NCI-H187 treated with DMSO at 0.1 percent for 48 hours (cell line): ENCODE measurements at regions not wholly inside any gene's neighbourhood (a gene's known extent, or its start where the extent isn't known, plus 50 kb on each side); places are given as distances from the start of the nearest gene placed in this dataset.

Source experiments
- DNase-seq: peaks from one replicate; lab custom pipeline; 2025; lab: John Stamatoyannopoulos, UW

DNA sequence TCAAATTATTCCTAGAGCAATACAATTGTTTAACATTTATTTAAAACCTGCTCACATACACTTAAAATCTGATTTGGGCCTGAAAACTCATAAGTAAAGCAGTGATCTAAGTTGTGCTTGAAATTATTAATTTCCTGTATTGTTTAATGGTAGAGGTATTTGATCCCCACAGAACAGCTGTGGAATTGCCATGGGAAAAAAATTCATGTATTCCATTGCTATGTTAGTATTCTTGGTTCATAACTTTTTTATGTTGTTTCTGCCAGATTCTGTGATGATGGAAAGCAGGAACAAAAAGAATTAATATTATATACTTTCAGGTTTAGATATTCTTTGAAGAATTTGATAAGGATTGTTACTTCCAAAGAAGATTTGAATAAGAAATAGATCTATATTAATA lies 831.5 kb upstream of the NR2F2 start:
- no peak for DNase-seq

DNA sequence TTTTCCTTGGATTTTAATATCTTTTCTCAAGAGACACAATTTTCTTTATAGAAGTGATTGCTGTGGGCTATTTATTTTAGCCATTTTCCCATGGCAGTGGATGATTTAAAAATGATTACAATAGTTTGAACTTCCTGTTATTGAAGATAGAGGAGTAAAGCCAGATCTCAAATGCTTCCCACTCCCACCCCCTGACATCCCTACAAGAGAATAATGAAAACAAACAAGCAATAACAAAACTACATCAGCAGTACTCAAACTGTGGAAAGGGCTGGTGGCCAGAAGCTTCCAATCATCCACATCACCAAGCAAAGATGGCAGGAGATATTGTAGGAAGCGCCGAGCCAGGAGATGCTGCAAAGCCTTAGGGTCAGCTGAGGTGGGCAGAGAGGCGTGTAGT lies 831.1 kb upstream of the NR2F2 start:
- DNase-seq, result no peak

DNA sequence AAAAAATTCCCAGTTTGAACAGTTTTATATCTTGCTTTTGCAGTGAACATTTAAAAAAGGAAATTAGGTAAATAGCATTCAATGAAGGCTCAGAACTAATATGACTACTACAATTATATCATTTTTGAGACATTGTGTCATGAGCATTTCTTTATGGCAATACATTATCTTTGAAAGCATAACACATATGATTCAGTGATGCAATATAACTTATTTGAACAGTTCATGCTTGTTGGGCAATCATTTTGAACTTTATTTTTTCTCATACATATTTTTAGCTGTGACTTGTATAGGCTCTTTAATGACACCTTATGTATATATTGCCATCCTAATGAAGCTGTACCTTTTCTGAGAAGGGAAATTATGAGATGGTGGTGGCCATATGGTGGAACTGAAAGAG lies 828.6 kb upstream of the NR2F2 start:
- no peak for DNase-seq

DNA sequence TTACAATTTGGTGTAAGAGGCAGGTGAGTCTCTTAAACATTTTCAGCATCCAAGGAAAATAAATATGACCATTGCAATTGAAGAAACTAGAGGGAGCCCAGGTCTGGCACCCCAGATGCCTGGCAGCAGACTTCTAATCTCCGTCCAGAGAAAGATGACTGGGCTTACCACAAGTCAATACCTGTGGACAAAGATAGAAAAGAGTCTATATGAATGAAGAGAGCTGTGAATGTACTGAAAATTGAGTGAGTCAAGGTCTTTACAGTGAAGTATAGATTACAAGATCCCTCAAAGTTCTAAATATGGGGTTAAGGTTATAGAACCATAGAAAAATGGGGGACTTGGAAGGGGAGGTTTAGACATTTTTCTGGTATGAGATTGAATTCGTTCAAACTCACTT lies 827.4 kb upstream of the NR2F2 start:
- DNase-seq, result no peak

DNA sequence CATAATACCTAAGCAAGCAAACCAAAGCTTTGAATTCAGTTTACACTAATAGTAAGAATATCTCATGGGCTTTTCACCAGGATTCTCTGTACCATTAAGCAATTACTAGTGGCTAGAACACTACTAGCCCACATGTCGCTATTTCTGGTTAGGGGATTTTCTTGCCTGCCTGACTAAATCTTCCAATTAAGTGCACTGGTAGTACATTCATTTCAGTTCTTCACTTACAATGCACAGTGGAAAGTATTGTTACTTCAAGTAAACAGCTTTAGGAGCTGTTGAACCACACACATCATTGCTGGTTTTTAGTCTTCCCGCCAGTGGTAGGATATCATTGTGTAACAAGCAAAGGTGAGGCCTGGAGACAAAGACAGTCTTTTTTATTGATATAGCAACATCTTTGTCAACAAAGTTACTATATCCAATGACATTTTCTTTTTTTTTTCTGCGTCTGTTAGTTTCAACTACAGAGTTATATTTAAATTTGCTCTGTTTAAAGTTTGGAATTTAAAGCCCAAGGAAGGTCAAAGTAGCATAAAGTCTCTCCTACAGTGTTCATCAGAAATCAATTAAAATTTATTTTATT lies 826.8 kb upstream of the NR2F2 start:
- DNase-seq, result no peak

DNA sequence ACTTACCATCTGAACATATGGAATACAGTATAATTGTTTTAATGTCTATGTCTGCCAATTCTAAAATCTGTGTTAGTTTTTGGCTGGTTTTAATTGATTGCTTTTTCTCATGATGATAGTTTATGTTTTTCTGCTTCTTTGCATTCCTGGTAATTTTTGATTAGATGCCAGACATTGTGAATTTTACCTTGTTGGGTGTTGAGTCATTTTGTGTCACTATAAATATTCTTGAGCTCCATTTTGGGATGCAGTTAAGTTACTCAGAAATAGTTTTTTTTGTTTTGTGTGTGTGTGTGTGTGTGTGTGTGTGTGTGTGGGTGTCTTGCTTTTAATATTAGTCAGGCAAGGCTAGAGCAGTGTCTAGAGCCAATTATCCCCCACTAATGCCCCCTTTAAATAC lies 818.8 kb upstream of the NR2F2 start:
- DNase-seq, result no peak

DNA sequence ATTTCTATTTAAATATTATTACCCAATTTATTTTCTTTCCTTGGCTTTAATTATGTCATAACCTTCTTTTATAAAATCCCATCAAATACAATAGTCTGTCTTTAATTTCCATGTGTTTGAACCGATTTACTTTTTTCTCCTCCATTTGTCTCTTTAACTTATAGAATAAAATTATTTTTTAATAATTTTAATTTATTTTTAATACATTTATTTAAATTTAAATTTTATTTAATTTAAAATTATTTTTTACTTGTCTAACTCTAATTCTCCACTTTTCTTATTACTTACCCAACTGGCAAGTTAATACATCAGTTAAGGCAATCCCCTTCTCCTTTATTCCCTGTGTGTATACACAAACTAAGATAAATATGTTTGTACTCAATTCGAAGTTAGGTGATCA lies 817.6 kb upstream of the NR2F2 start:
- no peak for DNase-seq

DNA sequence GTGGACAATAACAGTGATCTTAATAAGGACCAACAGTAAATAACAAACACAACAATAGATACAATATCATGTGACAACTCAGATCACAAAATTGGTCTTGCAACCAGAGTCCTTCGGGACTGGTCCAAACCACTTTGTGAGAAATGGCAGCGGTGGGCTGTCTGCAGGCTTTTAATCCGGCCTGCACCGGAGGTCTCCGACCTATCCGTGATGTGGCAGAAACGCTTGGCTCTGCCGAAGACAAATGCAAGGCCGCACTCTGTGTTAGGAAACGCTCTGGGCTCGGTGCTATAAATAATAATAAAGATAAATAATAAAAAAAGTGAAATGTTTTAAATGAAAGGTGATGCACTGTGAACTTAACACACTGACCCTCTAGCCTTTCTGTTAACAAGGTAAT lies 810.6 kb upstream of the NR2F2 start:
- DNase-seq, result no peak

DNA sequence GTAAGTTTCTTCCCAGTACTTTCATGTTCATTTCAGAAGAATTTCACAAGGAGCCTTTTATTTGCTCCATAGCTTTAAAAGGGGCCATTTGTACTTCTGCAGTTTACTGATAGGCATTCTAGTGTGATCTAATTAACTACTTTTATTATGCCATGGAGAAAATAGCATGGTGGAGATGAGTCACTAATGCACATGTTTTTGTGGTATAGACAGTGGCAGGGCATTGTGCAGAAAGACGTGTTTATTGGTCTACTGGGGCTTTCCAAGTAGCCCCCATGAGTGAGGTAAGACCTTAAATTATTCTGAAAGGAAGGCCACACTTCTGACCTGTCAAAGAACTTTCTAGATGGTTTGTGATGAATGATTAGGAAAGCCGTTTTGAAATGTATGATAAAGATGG lies 810.0 kb upstream of the NR2F2 start:
- DNase-seq, result no peak

DNA sequence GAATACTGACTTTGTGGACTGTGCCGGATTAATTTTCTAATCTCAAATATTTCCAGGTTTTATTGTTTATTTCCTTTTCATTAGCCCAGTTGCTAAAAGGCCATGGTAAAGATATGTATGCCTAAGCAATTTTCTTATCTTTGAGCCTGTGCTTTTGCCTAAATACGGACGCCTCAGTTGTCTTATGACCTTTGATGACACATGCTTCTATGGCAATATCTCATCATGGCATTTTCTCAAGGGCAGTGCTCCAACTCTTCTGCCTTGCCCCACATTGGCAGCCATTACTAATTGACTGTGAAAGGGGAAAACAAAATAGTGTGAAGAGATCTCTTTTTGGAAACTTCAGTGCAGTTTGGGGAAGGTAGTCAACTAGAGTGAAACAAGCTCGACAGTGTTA lies 809.6 kb upstream of the NR2F2 start:
- DNase-seq, result no peak

DNA sequence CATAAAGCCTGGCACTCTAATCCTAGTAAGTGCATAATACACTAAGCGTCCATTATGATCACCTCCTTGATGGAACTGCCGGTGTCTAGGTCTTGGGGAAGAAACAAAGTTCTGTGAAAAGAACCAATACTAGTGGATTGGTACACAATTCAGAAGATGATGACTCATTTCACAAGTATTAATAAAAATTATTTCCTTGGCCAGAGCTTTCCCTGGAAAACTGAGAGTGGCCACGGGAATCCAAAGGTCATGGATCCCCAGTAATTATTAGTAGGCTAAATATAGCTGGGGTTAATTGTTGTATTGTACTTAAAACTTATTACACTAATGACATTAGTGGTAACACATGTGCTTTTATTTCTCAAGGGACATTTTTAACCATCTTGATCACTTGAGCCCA lies 808.0 kb upstream of the NR2F2 start:
- DNase-seq, result no peak

DNA sequence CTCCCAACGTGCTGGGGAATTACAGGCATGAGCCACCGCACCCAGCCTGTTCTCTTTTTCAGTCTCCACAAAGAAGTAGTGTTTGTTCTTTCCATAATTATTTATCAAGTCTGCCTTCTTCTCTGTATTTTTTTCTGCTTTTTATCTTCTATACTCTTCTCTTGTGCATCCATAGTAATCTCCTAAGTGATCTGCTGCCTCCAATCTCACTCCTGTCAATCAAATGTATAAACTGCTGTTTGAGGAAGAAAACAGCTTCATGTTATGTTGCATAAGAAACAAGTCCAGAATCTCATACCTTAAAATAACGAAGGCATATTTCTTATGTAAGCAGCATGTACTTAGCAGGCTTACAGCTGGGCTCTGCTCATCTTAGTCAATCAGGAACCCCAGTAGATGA lies 801.6 kb upstream of the NR2F2 start:
- DNase-seq, result no peak

DNA sequence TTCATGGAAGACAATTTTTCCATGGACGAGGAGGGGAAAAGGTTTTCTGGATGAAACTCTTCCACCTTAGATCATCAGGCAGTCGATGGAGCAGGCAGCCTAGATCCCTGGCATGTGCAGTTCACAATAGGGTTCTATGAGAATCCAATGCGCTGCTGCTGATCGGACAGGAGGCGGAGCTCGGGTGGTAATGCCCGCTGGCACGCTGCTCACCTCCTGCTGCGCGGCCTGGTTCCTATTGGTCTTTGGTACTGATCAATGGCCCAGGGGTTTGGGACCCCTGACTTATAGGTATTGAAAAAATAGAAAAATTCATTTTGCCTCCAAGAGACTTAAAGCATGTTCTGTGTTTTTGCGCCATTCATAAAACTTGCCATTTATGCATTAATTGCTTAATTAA lies 793.9 kb upstream of the NR2F2 start:
- no peak for DNase-seq

DNA sequence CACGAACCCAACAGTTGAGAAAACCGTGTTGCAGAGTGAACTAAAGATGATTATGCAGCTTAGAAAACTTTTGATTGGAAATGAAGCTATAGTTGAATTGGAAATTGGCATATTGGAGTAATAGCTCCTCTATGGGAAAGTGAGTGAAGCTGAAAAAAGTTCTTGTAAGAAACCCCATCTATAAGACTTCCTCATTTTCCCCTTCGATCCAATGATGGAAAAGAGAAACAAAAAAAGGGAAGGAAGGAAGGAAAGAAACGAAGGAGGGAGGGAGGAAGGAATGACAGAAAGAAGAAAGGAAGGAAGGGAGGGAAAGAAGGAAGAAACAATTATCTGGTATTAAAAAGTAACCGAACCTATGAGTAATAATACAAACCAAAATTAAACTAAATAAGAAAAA lies 791.8 kb upstream of the NR2F2 start:
- no peak for DNase-seq

DNA sequence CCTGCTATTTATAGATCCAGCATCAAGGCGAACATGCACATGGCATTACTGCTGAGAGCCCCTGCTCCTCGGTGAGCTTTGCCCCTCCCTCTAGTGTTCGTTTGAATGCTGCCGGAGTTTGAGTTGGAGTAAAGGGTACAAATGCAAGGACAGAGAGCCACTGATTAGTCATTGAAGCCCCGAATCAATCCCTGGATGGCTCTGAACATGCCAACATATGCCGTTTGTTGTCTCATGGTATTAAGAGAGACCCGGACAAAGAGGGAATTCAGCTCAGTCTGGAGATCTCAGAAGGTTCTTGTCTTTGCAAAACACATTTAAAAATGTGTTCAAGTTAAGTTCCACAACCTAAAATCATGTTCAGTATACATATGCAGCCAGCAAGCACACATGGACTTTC lies 789.2 kb upstream of the NR2F2 start:
- no peak for DNase-seq

DNA sequence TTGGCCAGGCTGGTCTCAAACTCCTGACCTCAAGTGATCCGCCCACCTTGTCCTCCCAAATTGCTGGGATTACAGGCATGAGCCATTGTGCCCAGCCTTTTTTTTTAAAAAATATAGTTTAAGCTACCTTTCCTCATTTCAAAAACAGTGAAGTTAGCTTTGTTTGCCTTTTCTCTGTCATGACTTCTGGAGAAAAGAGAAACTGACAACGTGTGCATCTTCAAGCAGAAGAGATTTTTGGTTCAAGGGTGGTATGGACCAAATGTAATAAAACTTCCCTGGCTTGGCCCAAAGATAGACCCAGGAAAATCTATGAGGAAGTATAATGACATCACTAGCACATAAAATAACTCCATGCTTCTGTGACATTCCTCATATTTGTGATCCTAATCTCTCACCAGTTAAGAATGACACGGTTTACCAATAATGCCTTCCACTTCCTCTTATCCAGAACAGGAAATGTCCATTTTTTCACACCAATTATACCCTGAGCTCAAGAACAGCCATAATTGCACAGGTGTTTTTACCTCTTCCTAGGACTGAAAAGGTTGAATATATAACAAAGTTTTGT lies 781.2 kb upstream of the NR2F2 start:
- DNase-seq, result no peak

DNA sequence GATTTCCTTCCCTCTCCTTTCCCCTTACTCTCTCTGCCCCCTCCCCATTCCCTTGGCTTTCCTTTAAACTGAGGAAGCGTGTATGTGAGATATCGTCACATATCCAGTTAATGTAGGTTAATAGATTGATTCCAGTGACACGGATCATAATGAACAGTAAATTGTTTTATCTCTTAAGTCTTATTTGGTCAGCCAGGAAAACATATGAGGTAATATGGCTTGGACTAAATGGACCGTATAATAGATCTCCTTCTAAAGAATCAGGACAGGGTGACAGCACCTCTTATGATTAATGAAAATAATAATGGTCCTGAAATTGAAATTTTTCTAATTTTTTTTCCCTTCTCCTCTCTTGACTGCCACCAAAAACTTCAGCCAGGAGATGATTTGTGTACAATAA lies 779.8 kb upstream of the NR2F2 start:
- DNase-seq, result no peak

DNA sequence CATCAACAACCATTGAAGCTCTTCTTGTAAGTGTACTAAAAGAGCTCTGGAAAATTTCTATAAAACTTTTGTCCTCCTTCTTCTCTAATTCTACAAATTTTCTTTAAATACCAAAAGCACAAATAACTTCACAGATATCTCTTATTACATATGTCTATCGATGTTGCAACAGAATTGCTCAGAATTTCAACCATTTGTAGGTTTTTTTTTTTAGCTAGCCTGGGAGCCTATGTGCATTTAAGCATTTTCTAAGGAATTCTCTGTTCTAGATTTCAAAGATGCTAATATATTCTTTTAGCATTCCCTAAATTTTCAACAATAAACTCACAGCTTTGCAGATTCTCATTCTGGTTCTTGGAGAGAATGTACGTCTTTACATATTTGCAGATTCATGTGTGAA lies 774.3 kb upstream of the NR2F2 start:
- DNase-seq, result no peak

DNA sequence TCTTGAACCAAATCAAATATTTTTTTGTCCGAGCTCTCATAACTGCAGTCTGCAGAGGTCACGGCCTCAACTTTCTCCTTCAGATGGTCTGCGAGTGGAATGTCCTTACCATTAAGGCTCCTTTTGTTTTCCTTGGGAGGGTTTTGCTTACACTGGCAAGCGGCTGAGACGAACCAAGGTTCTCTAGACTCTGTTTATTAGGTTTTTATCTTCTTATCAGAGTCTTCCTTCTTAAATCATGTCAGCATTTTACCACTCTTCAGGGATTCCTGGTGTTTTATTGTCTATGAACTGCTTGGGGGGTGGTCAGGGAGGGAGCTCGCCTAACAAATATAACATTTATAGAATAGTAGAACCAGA lies 773.7 kb upstream of the NR2F2 start:
- DNase-seq, result no peak

DNA sequence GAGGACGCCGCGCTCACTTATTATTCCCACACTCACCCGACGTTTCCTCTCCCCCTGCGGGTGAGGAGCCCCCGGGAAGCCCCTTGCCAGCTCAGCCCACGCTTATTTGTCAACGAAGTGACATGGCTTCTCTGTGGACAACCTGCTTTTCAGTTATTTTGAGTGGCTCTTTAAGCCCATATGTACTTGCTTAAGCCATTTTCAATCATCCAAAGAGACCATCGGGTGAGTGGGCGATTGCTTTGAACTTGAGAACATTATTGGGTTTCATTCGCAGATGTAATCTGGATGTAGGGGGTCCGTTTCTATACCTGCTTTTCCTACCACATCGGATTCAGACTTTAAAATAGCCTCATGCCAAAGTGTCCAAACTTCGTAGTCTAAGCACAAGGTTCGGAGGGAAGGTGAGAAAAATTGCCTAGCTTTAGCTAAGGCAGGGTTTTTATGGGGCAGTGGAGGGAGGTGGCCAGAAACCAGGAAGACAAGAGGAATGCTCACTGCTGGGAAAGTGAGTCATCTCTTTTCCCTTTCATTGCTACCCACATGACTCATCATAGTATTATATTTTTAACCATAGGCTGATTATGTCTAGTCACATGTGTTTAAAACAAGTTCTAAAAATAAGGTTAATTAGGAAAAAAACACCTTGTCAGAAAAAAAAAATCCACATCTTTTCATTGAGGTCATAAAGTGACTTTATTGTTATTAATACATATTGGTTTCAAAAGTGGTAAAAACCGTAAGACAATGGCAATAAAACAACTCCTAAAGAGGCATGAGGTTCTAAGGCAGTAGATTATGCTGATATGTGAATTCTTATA lies 773.1 kb upstream of the NR2F2 start:
- DNase-seq, result no peak

DNA sequence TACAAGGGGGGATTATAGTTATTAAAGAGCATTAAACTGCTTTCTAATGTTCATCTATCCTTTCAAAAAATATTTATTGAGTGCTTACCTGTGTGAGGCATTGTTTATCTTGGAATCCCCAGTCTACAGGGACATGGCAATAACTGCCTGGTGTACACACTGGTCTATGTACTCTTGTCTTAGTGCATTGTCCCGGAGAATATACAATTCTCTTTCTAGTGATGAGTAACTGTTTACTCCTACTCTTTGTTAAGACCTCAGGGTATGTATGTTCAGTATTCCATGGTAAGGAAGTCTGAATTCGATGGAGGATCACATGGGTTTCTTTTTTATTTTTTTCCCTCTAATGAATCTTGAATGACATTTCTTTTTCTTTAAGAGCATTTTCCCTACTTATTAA lies 772.4 kb upstream of the NR2F2 start:
- DNase-seq, result no peak

DNA sequence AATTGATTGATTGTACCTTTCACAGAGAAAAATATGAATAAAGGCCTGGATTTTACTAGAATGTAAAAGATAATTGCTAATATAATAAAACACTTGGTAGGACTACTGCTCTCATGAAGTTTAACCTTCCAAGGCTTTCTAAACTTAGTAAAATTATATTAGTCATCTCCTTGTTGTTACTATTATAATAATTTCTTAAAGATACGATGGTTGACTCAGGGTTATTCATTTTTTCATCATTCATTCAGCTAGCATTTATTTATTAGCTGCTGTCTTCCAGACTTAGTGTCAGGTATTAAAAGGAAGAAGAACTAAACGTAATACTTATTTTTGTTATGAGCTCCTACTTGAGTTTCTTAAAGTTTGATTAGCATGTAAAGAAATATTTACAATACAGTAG lies 771.6 kb upstream of the NR2F2 start:
- no peak for DNase-seq

DNA sequence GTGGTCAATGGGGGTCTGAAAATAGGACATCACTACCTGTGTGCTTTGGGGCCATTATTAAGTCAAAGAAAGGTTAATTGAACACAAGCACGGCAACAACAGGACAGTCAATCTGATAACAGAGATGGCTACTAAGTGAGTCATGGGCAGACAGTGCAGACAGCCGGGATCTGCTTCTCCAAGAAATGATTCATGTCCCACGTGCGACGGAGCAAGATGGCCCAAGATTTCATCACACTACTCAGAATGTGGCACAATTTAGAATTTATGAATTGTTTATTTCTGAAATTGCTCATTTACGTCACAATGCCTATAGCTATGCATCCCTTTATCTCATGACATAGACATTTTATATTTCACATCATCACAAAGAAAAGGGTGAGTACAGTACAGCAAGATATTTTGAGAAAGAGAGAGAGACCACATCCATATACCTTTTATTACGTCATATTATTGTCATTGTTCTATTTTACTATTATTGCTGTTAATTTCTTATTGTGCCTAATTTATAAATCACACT lies 770.6 kb upstream of the NR2F2 start:
- no peak for DNase-seq

DNA sequence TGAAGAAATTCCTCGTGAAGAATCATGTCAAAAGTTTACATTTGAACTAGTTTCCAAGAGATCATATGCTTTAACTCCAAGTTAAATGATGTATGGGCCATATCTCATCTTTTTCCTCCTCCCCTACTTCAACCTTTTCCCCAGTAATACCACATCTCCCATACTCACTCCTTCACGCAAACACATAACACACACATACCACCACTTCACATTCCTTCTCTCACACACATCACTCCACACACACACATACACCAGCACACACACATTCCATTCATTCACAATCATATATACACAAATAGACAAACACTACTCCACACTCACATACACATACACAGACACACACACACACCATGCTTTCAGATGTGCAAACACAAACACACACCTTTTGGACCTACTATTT lies 769.0 kb upstream of the NR2F2 start:
- DNase-seq, result no peak
